Astrocyte (in vitro differentiated cells and primary cell): ENCODE measurements at regions not wholly inside any gene's neighbourhood (a gene's known extent, or its start where the extent isn't known, plus 50 kb on each side); places are given as distances from the start of the nearest gene placed in this dataset.

Experiments
- DNase-seq: peaks from one replicate; pipeline ENCODE4 v3.0.0-alpha.2; 2010; ENCODE audit warnings: low read depth
- FAIRE-seq: peaks from 2 replicates; lab custom pipeline; 2011; peaks lifted over from hg19 to GRCh38; lab: Jason Lieb, UNC
- H2AFZ ChIP-seq: 2 replicates; pipeline ENCODE4 v1.6.0; 2012; ENCODE audit warnings: low read depth, low read length, inconsistent platforms
- H3K27ac ChIP-seq: 2 replicates; pipeline ENCODE4 v1.5.1; 2011; ENCODE audit warnings: low read depth, low read length, inconsistent platforms
- H3K27me3 ChIP-seq: 2 replicates; pipeline ENCODE4 v1.6.0; 2011; ENCODE audit warnings: low read length, inconsistent platforms; ENCODE audit not compliant: insufficient read depth
- H3K36me3 ChIP-seq: 2 replicates; pipeline ENCODE4 v1.5.1; 2011; ENCODE audit warnings: low read length, inconsistent platforms; ENCODE audit not compliant: insufficient read depth
- H3K4me1 ChIP-seq: 2 replicates; pipeline ENCODE4 v1.5.1; 2011; ENCODE audit warnings: low read length, inconsistent platforms; ENCODE audit not compliant: insufficient read depth
- H3K4me2 ChIP-seq: 2 replicates; pipeline ENCODE4 v1.6.0; 2012; ENCODE audit warnings: low read length, inconsistent platforms
- H3K4me3 ChIP-seq: 2 replicates; pipeline ENCODE4 v1.5.1; 2011; ENCODE audit warnings: low read depth, mild to moderate bottlenecking, low read length, inconsistent platforms; ENCODE audit not compliant: insufficient read depth
- H3K79me2 ChIP-seq: 2 replicates; pipeline ENCODE4 v1.6.0; 2012; ENCODE audit warnings: mild to moderate bottlenecking, low read length, inconsistent platforms; ENCODE audit not compliant: insufficient read depth
- H3K9ac ChIP-seq: 2 replicates; pipeline ENCODE4 v1.6.0; 2012; ENCODE audit warnings: mild to moderate bottlenecking, low read length, inconsistent platforms
- H3K9me3 ChIP-seq: 2 replicates; pipeline ENCODE4 v1.5.1; 2012; ENCODE audit warnings: low read depth, mild to moderate bottlenecking, low read length, inconsistent platforms; ENCODE audit not compliant: insufficient read depth
- H4K20me1 ChIP-seq: 2 replicates; pipeline ENCODE4 v1.6.0; 2012; ENCODE audit warnings: low read length, inconsistent platforms; ENCODE audit not compliant: insufficient read depth
- H3K27ac Mint-ChIP-seq: one replicate; pipeline ENCODE4 v1.8.0; 2021; ENCODE audit warnings: mild to moderate bottlenecking, mixed read lengths; ENCODE audit not compliant: unreplicated experiment
- H3K27me3 Mint-ChIP-seq: one replicate; pipeline ENCODE4 v1.8.0; 2021; ENCODE audit warnings: low read depth, mixed read lengths; ENCODE audit not compliant: unreplicated experiment
- H3K36me3 Mint-ChIP-seq: one replicate; pipeline ENCODE4 v1.8.0; 2021; ENCODE audit warnings: low read depth, mixed read lengths; ENCODE audit not compliant: unreplicated experiment
- H3K4me1 Mint-ChIP-seq: one replicate; pipeline ENCODE4 v1.8.0; 2021; ENCODE audit warnings: low read depth, mixed read lengths; ENCODE audit not compliant: unreplicated experiment
- H3K4me3 Mint-ChIP-seq: one replicate; pipeline ENCODE4 v1.8.0; 2021; ENCODE audit warnings: mild to moderate bottlenecking, moderate library complexity, mixed read lengths; ENCODE audit not compliant: unreplicated experiment
- H3K9me3 Mint-ChIP-seq: one replicate; pipeline ENCODE4 v1.8.0; 2021; ENCODE audit warnings: mild to moderate bottlenecking, mixed read lengths; ENCODE audit not compliant: unreplicated experiment
- CTCF ChIP-seq: IDR thresholded peaks from 2 replicates; pipeline ENCODE4 v1.5.1; 2011; ENCODE audit warnings: low read depth, mild to moderate bottlenecking, inconsistent platforms, low read length, moderate library complexity; ENCODE audit not compliant: insufficient read depth
- EZH2 ChIP-seq: IDR thresholded peaks from 2 replicates; pipeline ENCODE4 v1.6.1; 2012; ENCODE audit warnings: mild to moderate bottlenecking, low read length, inconsistent platforms; ENCODE audit not compliant: insufficient read depth

- Histone ChIP-seq H4K20me1 (no peaks in the 10 kb centered on the region), H3K9ac (no peak overlapping the region), H3K4me2 (no peak overlapping the region), H3K36me3 (no peaks in the 10 kb centered on the region), H3K27me3 (no peaks in the 10 kb centered on the region), H3K4me1 (no peaks in the 10 kb centered on the region), H2AFZ (no peak overlapping the region), H3K27ac (no peak overlapping the region), H3K4me3 (no peak overlapping the region), H3K9me3 (no peaks in the 10 kb centered on the region), H3K79me2 (no peaks in the 10 kb centered on the region)
- no peaks in the 10 kb centered on the region for H3K9me3 Mint-ChIP-seq
- no peak overlapping the region for H3K4me3 Mint-ChIP-seq
- no peak overlapping the region for H3K27ac Mint-ChIP-seq
- DNase-seq, result no peak
- H3K36me3 Mint-ChIP-seq, result no peaks in the 10 kb centered on the region
- H3K27me3 Mint-ChIP-seq, result no peaks in the 10 kb centered on the region
- no peaks in the 10 kb centered on the region for H3K4me1 Mint-ChIP-seq
- no peak for FAIRE-seq
- no peak for TF ChIP-seq CTCF
- TF ChIP-seq EZH2, result no peak
These were observed 203.4 kb downstream of the MDFIC start for GRCh38 chr7:115125312-115125711.

GRCh38 chr7:115124409-115124939 lies 202.6 kb downstream of the MDFIC start:
- no peaks in the 10 kb centered on the region for H3K79me2 ChIP-seq
- no peak overlapping the region for H2AFZ ChIP-seq
- H3K4me1 Mint-ChIP-seq, result no peaks in the 10 kb centered on the region
- no peak overlapping the region for H3K9ac ChIP-seq
- H3K9me3 Mint-ChIP-seq, result no peaks in the 10 kb centered on the region
- no peak overlapping the region for H3K4me2 ChIP-seq
- no peaks in the 10 kb centered on the region for H3K27me3 ChIP-seq
- TF ChIP-seq CTCF, result no peak
- TF ChIP-seq EZH2, result no peak
- H3K36me3 ChIP-seq, result no peaks in the 10 kb centered on the region
- H3K4me3 Mint-ChIP-seq, result no peak overlapping the region
- no peak overlapping the region for H3K27ac Mint-ChIP-seq
- DNase-seq (peak; percentile 16), FAIRE-seq (no peak)
- H3K4me3 ChIP-seq, result no peak overlapping the region
- no peaks in the 10 kb centered on the region for H3K36me3 Mint-ChIP-seq
- no peaks in the 10 kb centered on the region for H3K9me3 ChIP-seq
- H3K27ac ChIP-seq, result no peak overlapping the region
- no peaks in the 10 kb centered on the region for H4K20me1 ChIP-seq
- no peaks in the 10 kb centered on the region for H3K4me1 ChIP-seq
- no peaks in the 10 kb centered on the region for H3K27me3 Mint-ChIP-seq

GRCh38 chr7:115123441-115123840 lies 201.5 kb downstream of the MDFIC start:
- Histone ChIP-seq H3K4me1 (no peaks in the 10 kb centered on the region), H3K4me2 (no peak overlapping the region), H4K20me1 (no peaks in the 10 kb centered on the region), H3K4me3 (no peak overlapping the region), H3K27ac (no peak overlapping the region), H3K36me3 (no peaks in the 10 kb centered on the region), H2AFZ (no peak overlapping the region), H3K9ac (no peak overlapping the region), H3K9me3 (no peaks in the 10 kb centered on the region), H3K79me2 (no peaks in the 10 kb centered on the region), H3K27me3 (no peaks in the 10 kb centered on the region)
- Mint-ChIP-seq H3K36me3 (no peaks in the 10 kb centered on the region), H3K27ac (no peak overlapping the region), H3K4me1 (no peaks in the 10 kb centered on the region), H3K27me3 (no peaks in the 10 kb centered on the region), H3K4me3 (no peak overlapping the region), H3K9me3 (no peaks in the 10 kb centered on the region)
- TF ChIP-seq EZH2 (no peak), CTCF (no peak)
- DNase-seq, result no peak
- FAIRE-seq, result no peak
